ENCODE measurements at regions not wholly inside any gene's neighbourhood (a gene's known extent, or its start where the extent isn't known, plus 50 kb on each side); places are given as distances from the start of the nearest gene placed in this dataset.

- H3K4me3 ChIP-seq (replicated peaks; ENCODE audit: low read depth, low read length), result no peak overlapping the region
- DNase-seq (ENCODE audit: extremely low read depth, low read depth), result no peak
- no peak for TF ChIP-seq CTCF (IDR thresholded peaks at IDR 0.05; ENCODE audit: low read depth, low read length, missing control alignments)
Observed at GRCh38 chr4:56745042-56745441, 63.9 kb upstream of the HOPX start.

GRCh38 chr4:56744030-56744429 lies 62.9 kb upstream of the HOPX start:
- TF ChIP-seq CTCF (IDR thresholded peaks at IDR 0.05; ENCODE audit: low read depth, low read length, missing control alignments), result no peak
- DNase-seq (ENCODE audit: extremely low read depth, low read depth), result no peak
- H3K4me3 ChIP-seq (replicated peaks; ENCODE audit: low read depth, low read length), result no peak overlapping the region

- DNase-seq (ENCODE audit: extremely low read depth, low read depth), result no peak
- TF ChIP-seq CTCF (IDR thresholded peaks at IDR 0.05; ENCODE audit: low read depth, low read length, missing control alignments), result no peak
- H3K4me3 ChIP-seq (replicated peaks; ENCODE audit: low read depth, low read length), result no peak overlapping the region
Observed at GRCh38 chr4:56743550-56743949, 62.5 kb upstream of the HOPX start.

- H3K4me3 ChIP-seq (replicated peaks; ENCODE audit: low read depth, low read length), result no peak overlapping the region
- DNase-seq (ENCODE audit: extremely low read depth, low read depth), result no peak
- no peak for TF ChIP-seq CTCF (IDR thresholded peaks at IDR 0.05; ENCODE audit: low read depth, low read length, missing control alignments)
Observed at GRCh38 chr4:56742080-56742871, 61.2 kb upstream of the HOPX start.

GRCh38 chr4:56741595-56741994 lies 60.5 kb upstream of the HOPX start:
- no peak for TF ChIP-seq CTCF (IDR thresholded peaks at IDR 0.05; ENCODE audit: low read depth, low read length, missing control alignments)
- DNase-seq (ENCODE audit: extremely low read depth, low read depth), result no peak
- H3K4me3 ChIP-seq (replicated peaks; ENCODE audit: low read depth, low read length), result no peak overlapping the region

- TF ChIP-seq CTCF (IDR thresholded peaks at IDR 0.05; ENCODE audit: low read depth, low read length, missing control alignments), result no peak
- DNase-seq (ENCODE audit: extremely low read depth, low read depth), result no peak
- H3K4me3 ChIP-seq (replicated peaks; ENCODE audit: low read depth, low read length), result no peak overlapping the region
Observed at GRCh38 chr4:56739066-56739777, 58.1 kb upstream of the HOPX start.

Measured in HFF-Myc (cell line).